Tibial nerve (tissue), 3 donors: ENCODE measurements at regions not wholly inside any gene's neighbourhood (a gene's known extent, or its start where the extent isn't known, plus 50 kb on each side); places are given as distances from the start of the nearest gene placed in this dataset.

Experiments used
- POLR2A ChIP-seq, 2 donors: fragments of 450-650 bp; IDR thresholded peaks; one replicate each; pipeline ENCODE4 v1.6.1; 2017; ENCODE audit warnings: antibody characterized with exemption in 2 of 2, mild to moderate bottlenecking in 2 of 2, moderate library complexity in 2 of 2
- TF ChIP-seq, protein P1 (sequence below), 5 experiments: fragments of 200-600 bp in 3 of 5; fragments of 450-650 bp in 2 of 5; sonication (generic) in 3 of 5; IDR thresholded peaks; one replicate each; pipeline ENCODE4 v1.5.1; 2016 to 2019; ENCODE audit warnings: antibody characterized with exemption in 5 of 5, mild to moderate bottlenecking in 3 of 5, moderate library complexity in 2 of 5

GRCh38 chr2:189372688-189373257 is 68.5 kb upstream of the WDR75 start:
- no peak for TF ChIP-seq POLR2A (IDR thresholded peaks at IDR 0.05)
- TF ChIP-seq, protein P1, sequence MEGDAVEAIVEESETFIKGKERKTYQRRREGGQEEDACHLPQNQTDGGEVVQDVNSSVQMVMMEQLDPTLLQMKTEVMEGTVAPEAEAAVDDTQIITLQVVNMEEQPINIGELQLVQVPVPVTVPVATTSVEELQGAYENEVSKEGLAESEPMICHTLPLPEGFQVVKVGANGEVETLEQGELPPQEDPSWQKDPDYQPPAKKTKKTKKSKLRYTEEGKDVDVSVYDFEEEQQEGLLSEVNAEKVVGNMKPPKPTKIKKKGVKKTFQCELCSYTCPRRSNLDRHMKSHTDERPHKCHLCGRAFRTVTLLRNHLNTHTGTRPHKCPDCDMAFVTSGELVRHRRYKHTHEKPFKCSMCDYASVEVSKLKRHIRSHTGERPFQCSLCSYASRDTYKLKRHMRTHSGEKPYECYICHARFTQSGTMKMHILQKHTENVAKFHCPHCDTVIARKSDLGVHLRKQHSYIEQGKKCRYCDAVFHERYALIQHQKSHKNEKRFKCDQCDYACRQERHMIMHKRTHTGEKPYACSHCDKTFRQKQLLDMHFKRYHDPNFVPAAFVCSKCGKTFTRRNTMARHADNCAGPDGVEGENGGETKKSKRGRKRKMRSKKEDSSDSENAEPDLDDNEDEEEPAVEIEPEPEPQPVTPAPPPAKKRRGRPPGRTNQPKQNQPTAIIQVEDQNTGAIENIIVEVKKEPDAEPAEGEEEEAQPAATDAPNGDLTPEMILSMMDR (IDR thresholded peaks at IDR 0.05), result no peak
